BJ (cell line): ENCODE measurements at regions not wholly inside any gene's neighbourhood (a gene's known extent, or its start where the extent isn't known, plus 50 kb on each side); places are given as distances from the start of the nearest gene placed in this dataset.

ENCODE experiments used
- CTCF ChIA-PET: fragments of 350-600 bp; formaldehyde crosslinking; extraction: SDS; loops from one replicate; lab custom pipeline; 2021; ENCODE audit warnings: antibody characterized with exemption, inconsistent platforms; lab: Yijun Ruan, JAX
- POLR2A ChIA-PET: fragments of 300-600 bp; sonication (Branson Sonifier 250); formaldehyde crosslinking; extraction: SDS; loops from one replicate; lab custom pipeline; 2021; ENCODE audit warnings: antibody characterized with exemption; lab: Charles Lee
- DNase-seq: peaks from one replicate; pipeline ENCODE4 v3.0.0-alpha.2; 2011; ENCODE audit warnings: low read depth
- H3K27me3 ChIP-seq: 2 replicates; pipeline ENCODE4 v1.6.0; 2011; ENCODE audit warnings: low read length; ENCODE audit not compliant: control insufficient read depth, insufficient read depth
- H3K36me3 ChIP-seq: 2 replicates; pipeline ENCODE4 v1.5.1; 2011; ENCODE audit warnings: low read length; ENCODE audit not compliant: control insufficient read depth, insufficient read depth
- H3K4me3 ChIP-seq: 2 replicates; pipeline ENCODE4 v1.5.1; 2011; ENCODE audit warnings: low read depth, mild to moderate bottlenecking, control low read depth, low read length
- CTCF ChIP-seq: IDR thresholded peaks from 2 replicates; pipeline ENCODE4 v1.5.1; 2011; ENCODE audit warnings: low read depth, mild to moderate bottlenecking, control low read depth, inconsistent platforms, low read length, moderate library complexity; ENCODE audit not compliant: insufficient read depth

- POLR2A ChIA-PET: no interaction called here
- Histone ChIP-seq H3K4me3 (no peak overlapping the region), H3K36me3 (no peaks in the 10 kb centered on the region), H3K27me3 (no peaks in the 10 kb centered on the region)
- no peak for TF ChIP-seq CTCF
- CTCF ChIA-PET: no interaction called here
- no peak for DNase-seq
These were observed 352.3 kb downstream of the INSIG2 start for GRCh38 chr2:118440404-118441098.

- ChIA-PET POLR2A (no interaction called here), CTCF (interaction anchor here (0.8 kb wide), 1 partner anchor 11 kb away, joined by 3 read pairs; no protein-coding TSS in a partner anchor)
- DNase-seq: no peak
- Histone ChIP-seq H3K36me3 (no peaks in the 10 kb centered on the region), H3K27me3 (no peaks in the 10 kb centered on the region; the same call in 1 of the 2 replicates), H3K4me3 (no peak overlapping the region)
- no peak for TF ChIP-seq CTCF
These were observed 349.2 kb downstream of the INSIG2 start for GRCh38 chr2:118437501-118437900.

- Histone ChIP-seq H3K36me3 (no peaks in the 10 kb centered on the region), H3K27me3 (no peaks in the 10 kb centered on the region; the same call in 1 of the 2 replicates), H3K4me3 (no peak overlapping the region)
- CTCF ChIA-PET: interaction anchor here (1.2 to 1.6 kb wide), 3 partner anchors 12 to 423 kb away, joined by 3 to 4 read pairs (median 4); no protein-coding TSS in a partner anchor
- no peak for DNase-seq
- POLR2A ChIA-PET: no interaction called here
- no peak for TF ChIP-seq CTCF
These were observed 343.7 kb downstream of the INSIG2 start for GRCh38 chr2:118431997-118432396.

GRCh38 chr2:118431586-118431985, 343.3 kb downstream of the INSIG2 start:
- CTCF ChIA-PET: interaction anchor here (0.7 to 1.6 kb wide), 4 partner anchors 12 to 424 kb away, joined by 3 to 4 read pairs (median 4); no protein-coding TSS in a partner anchor
- TF ChIP-seq CTCF: no peak
- no peaks in the 10 kb centered on the region; the same call in 1 of the 2 replicates for H3K27me3 ChIP-seq
- no peaks in the 10 kb centered on the region for H3K36me3 ChIP-seq
- no peak overlapping the region for H3K4me3 ChIP-seq
- POLR2A ChIA-PET: no interaction called here
- DNase-seq: no peak

- H3K27me3 ChIP-seq: no peaks in the 10 kb centered on the region; the same call in 1 of the 2 replicates
- POLR2A ChIA-PET: no interaction called here
- TF ChIP-seq CTCF: no peak
- CTCF ChIA-PET: interaction anchor here (0.7 to 1.6 kb wide), 3 partner anchors 11 to 424 kb away, joined by 3 to 4 read pairs (median 3); no protein-coding TSS in a partner anchor
- DNase-seq: no peak
- no peak overlapping the region for H3K4me3 ChIP-seq
- no peaks in the 10 kb centered on the region for H3K36me3 ChIP-seq
These were observed 342.9 kb downstream of the INSIG2 start for GRCh38 chr2:118431165-118431517.
